ENCODE measurements at regions not wholly inside any gene's neighbourhood (a gene's known extent, or its start where the extent isn't known, plus 50 kb on each side); places are given as distances from the start of the nearest gene placed in this dataset.

GRCh38 chr7:69025249-69025648 is 573.0 kb upstream of the AUTS2 start:
- no peak for ATAC-seq (ENCODE audit: insufficient number of reproducible peaks, low FRiP score, low read depth)
- Histone ChIP-seq H3K9me3 (no peaks in the 10 kb centered on the region), H3K4me1 (ENCODE audit: control insufficient read depth in 1 of 2, low read depth in 2 of 2) (no peaks in the 10 kb centered on the region), H3K36me3 (no peaks in the 10 kb centered on the region), H3K4me3 (no peak overlapping the region), H3K27ac (no peak overlapping the region), H3K27me3 (replicated peaks; ENCODE audit: insufficient read depth) (no peaks in the 10 kb centered on the region)
- TF ChIP-seq CTCF (IDR thresholded peaks at IDR 0.05): no peak
- no peak for DNase-seq (ENCODE audit: low spot score)

- ATAC-seq (ENCODE audit: insufficient number of reproducible peaks, low FRiP score, low read depth): no peak
- Histone ChIP-seq H3K9me3 (no peaks in the 10 kb centered on the region), H3K36me3 (no peaks in the 10 kb centered on the region), H3K4me3 (no peak overlapping the region), H3K4me1 (ENCODE audit: control insufficient read depth in 1 of 2, low read depth in 2 of 2) (no peaks in the 10 kb centered on the region), H3K27ac (no peak overlapping the region), H3K27me3 (replicated peaks; ENCODE audit: insufficient read depth) (no peaks in the 10 kb centered on the region)
- no peak for TF ChIP-seq CTCF (IDR thresholded peaks at IDR 0.05)
- DNase-seq (ENCODE audit: low spot score): no peak
Observed at GRCh38 chr7:69032848-69033247, 565.4 kb upstream of the AUTS2 start.

- Histone ChIP-seq H3K4me1 (ENCODE audit: control insufficient read depth in 1 of 2, low read depth in 2 of 2) (no peaks in the 10 kb centered on the region), H3K9me3 (no peaks in the 10 kb centered on the region), H3K27ac (no peak overlapping the region), H3K36me3 (no peaks in the 10 kb centered on the region), H3K27me3 (replicated peaks; ENCODE audit: insufficient read depth) (no peaks in the 10 kb centered on the region), H3K4me3 (no peak overlapping the region)
- no peak for TF ChIP-seq CTCF (IDR thresholded peaks at IDR 0.05)
- ATAC-seq (ENCODE audit: insufficient number of reproducible peaks, low FRiP score, low read depth) (no peak), DNase-seq (ENCODE audit: low spot score) (no peak)
Observed at GRCh38 chr7:69035826-69036225, 562.4 kb upstream of the AUTS2 start.

GRCh38 chr7:69036301-69036700 is 562.0 kb upstream of the AUTS2 start:
- DNase-seq (ENCODE audit: low spot score): no peak
- H3K36me3 ChIP-seq: no peaks in the 10 kb centered on the region

GRCh38 chr7:69038915-69039314 is 559.4 kb upstream of the AUTS2 start:
- no peak for TF ChIP-seq CTCF (IDR thresholded peaks at IDR 0.05)
- ATAC-seq (ENCODE audit: insufficient number of reproducible peaks, low FRiP score, low read depth) (no peak), DNase-seq (ENCODE audit: low spot score) (no peak)
- Histone ChIP-seq H3K27me3 (replicated peaks; ENCODE audit: insufficient read depth) (no peaks in the 10 kb centered on the region), H3K36me3 (no peaks in the 10 kb centered on the region), H3K4me1 (ENCODE audit: control insufficient read depth in 1 of 2, low read depth in 2 of 2) (no peaks in the 10 kb centered on the region), H3K27ac (no peak overlapping the region), H3K9me3 (no peaks in the 10 kb centered on the region), H3K4me3 (no peak overlapping the region)

More at GRCh38 chr7:69036301-69036700, 562.0 kb upstream of the AUTS2 start:
- Histone ChIP-seq H3K9me3 (no peaks in the 10 kb centered on the region), H3K4me1 (ENCODE audit: control insufficient read depth in 1 of 2, low read depth in 2 of 2) (no peaks in the 10 kb centered on the region), H3K27me3 (replicated peaks; ENCODE audit: insufficient read depth) (no peaks in the 10 kb centered on the region), H3K27ac (no peak overlapping the region), H3K4me3 (no peak overlapping the region)
- TF ChIP-seq CTCF (IDR thresholded peaks at IDR 0.05): no peak
- ATAC-seq (ENCODE audit: insufficient number of reproducible peaks, low FRiP score, low read depth): no peak
